DND-41 (cell line): ENCODE measurements at regions not wholly inside any gene's neighbourhood (a gene's known extent, or its start where the extent isn't known, plus 50 kb on each side); places are given as distances from the start of the nearest gene placed in this dataset.
A peak's percentile ranks its signal among the peaks of the same experiment; 100 is the strongest.

Experiments used
- CTCF ChIP-seq: IDR thresholded peaks from 2 replicates; pipeline ENCODE4 v1.5.1; 2012; ENCODE audit warnings: borderline replicate concordance, low read length, moderate library complexity, mild to moderate bottlenecking; ENCODE audit not compliant: poor library complexity, severe bottlenecking; ENCODE audit errors: extremely low read depth
- EZH2 ChIP-seq: IDR thresholded peaks from 3 replicates; pipeline ENCODE4 v1.6.1; 2012; ENCODE audit warnings: borderline replicate concordance, low read depth, mild to moderate bottlenecking, moderate library complexity, low read length, inconsistent platforms; ENCODE audit not compliant: severe bottlenecking

GRCh38 chr4:108492816-108493595 lies 127.4 kb upstream of the RPL34 start:
- TF ChIP-seq EZH2 (no peak), CTCF (peak; percentile 75)
